ENCODE measurements at regions not wholly inside any gene's neighbourhood (a gene's known extent, or its start where the extent isn't known, plus 50 kb on each side); places are given as distances from the start of the nearest gene placed in this dataset.
"Not testable (repeated sequence)": the region's sequence is repeated elsewhere in the genome, so short reads cannot be mapped to it uniquely, and the experiment has no call there.

GRCh38 chr6:14520536-14520935 lies 403.0 kb downstream of the CD83 start:
- DNase-seq (ENCODE audit: low spot score): no peak
- in situ Hi-C loops (cut with MboI; ENCODE audit: low pct_unique_long_range_greater_than_20kb, low sequenced_read_pairs, unreplicated experiment): no loop called here
- TF ChIP-seq CTCF (IDR thresholded peaks at IDR 0.05; ENCODE audit: extremely low read depth, insufficient read depth, missing control alignments): no peak

GRCh38 chr6:14521141-14521540 lies 403.6 kb downstream of the CD83 start:
- DNase-seq (ENCODE audit: low spot score): no peak
- no peak for TF ChIP-seq CTCF (IDR thresholded peaks at IDR 0.05; ENCODE audit: extremely low read depth, insufficient read depth, missing control alignments)
- in situ Hi-C loops (cut with MboI; ENCODE audit: low pct_unique_long_range_greater_than_20kb, low sequenced_read_pairs, unreplicated experiment): no loop called here

GRCh38 chr6:14521861-14522260 lies 404.3 kb downstream of the CD83 start:
- in situ Hi-C loops (cut with MboI; ENCODE audit: low pct_unique_long_range_greater_than_20kb, low sequenced_read_pairs, unreplicated experiment); DNase-seq (ENCODE audit: low spot score): not testable (repeated sequence)

GRCh38 chr6:14524319-14524718 lies 406.7 kb downstream of the CD83 start:
- no peak for DNase-seq (ENCODE audit: low spot score)
- TF ChIP-seq CTCF (IDR thresholded peaks at IDR 0.05; ENCODE audit: extremely low read depth, insufficient read depth, missing control alignments): no peak
- in situ Hi-C loops (cut with MboI; ENCODE audit: low pct_unique_long_range_greater_than_20kb, low sequenced_read_pairs, unreplicated experiment): no loop called here

- in situ Hi-C loops (cut with MboI; ENCODE audit: low pct_unique_long_range_greater_than_20kb, low sequenced_read_pairs, unreplicated experiment): no loop called here
- DNase-seq (ENCODE audit: low spot score): no peak
- TF ChIP-seq CTCF (IDR thresholded peaks at IDR 0.05; ENCODE audit: extremely low read depth, insufficient read depth, missing control alignments): no peak
Observed at GRCh38 chr6:14530385-14530784, 412.8 kb downstream of the CD83 start.

GRCh38 chr6:14533446-14533845 lies 415.9 kb downstream of the CD83 start:
- in situ Hi-C loops (cut with MboI; ENCODE audit: low pct_unique_long_range_greater_than_20kb, low sequenced_read_pairs, unreplicated experiment): no loop called here
- DNase-seq (ENCODE audit: low spot score): no peak
- TF ChIP-seq CTCF (IDR thresholded peaks at IDR 0.05; ENCODE audit: extremely low read depth, insufficient read depth, missing control alignments): no peak

GRCh38 chr6:14537030-14537429 lies 419.5 kb downstream of the CD83 start:
- DNase-seq (ENCODE audit: low spot score): no peak
- in situ Hi-C loops (cut with MboI; ENCODE audit: low pct_unique_long_range_greater_than_20kb, low sequenced_read_pairs, unreplicated experiment): no loop called here
- TF ChIP-seq CTCF (IDR thresholded peaks at IDR 0.05; ENCODE audit: extremely low read depth, insufficient read depth, missing control alignments): no peak

All from GM13977 (cell line).